PC-3 (cell line): ENCODE measurements at regions not wholly inside any gene's neighbourhood (a gene's known extent, or its start where the extent isn't known, plus 50 kb on each side); places are given as distances from the start of the nearest gene placed in this dataset.

Experiments
- CTCF ChIP-seq: fragments of 300-600 bp; sonication (generic); conservative IDR thresholded peaks from 2 replicates; pipeline ENCODE4 v1.5.1; 2017; ENCODE audit warnings: antibody characterized with exemption, low read depth, mild to moderate bottlenecking, low read length
- EZH2 ChIP-seq: fragments of 300-600 bp; sonication (generic); IDR thresholded peaks from one replicate; pipeline ENCODE4 v1.6.1; 2017; ENCODE audit warnings: antibody characterized with exemption, mild to moderate bottlenecking, low read length; ENCODE audit not compliant: unreplicated experiment
- EZH2phosphoT487 ChIP-seq: fragments of 300-600 bp; sonication (generic); IDR thresholded peaks from 2 replicates; pipeline ENCODE4 v1.6.1; 2018; ENCODE audit warnings: mild to moderate bottlenecking, antibody characterized with exemption, low read length, borderline replicate concordance

- TF ChIP-seq CTCF (no peak), EZH2 (no peak), EZH2phosphoT487 (no peak)
These were observed 205.6 kb downstream of the RHOU start for GRCh38 chr1:228940926-228941325.
